HG02763 (cell line): ENCODE measurements at regions not wholly inside any gene's neighbourhood (a gene's known extent, or its start where the extent isn't known, plus 50 kb on each side); places are given as distances from the start of the nearest gene placed in this dataset.

Experiments
- ATAC-seq: cut with Tn5 transposase; IDR thresholded peaks from one replicate; pipeline ENCODE4 v1.9.1; 2021; ENCODE audit warnings: mild to moderate bottlenecking, moderate library complexity; ENCODE audit not compliant: unreplicated experiment

GRCh38 chr1:55279627-55280026 lies 64.5 kb upstream of the USP24 start:
- no peak for ATAC-seq

- no peak for ATAC-seq
These were observed 63.2 kb upstream of the USP24 start for GRCh38 chr1:55278378-55278777.

GRCh38 chr1:55277377-55278130 lies 62.4 kb upstream of the USP24 start:
- ATAC-seq: peak; percentile 89

- ATAC-seq: no peak
These were observed 61.7 kb upstream of the USP24 start for GRCh38 chr1:55276671-55277376.

- no peak for ATAC-seq
These were observed 60.8 kb upstream of the USP24 start for GRCh38 chr1:55275941-55276341.

GRCh38 chr1:55275151-55275748 lies 60.1 kb upstream of the USP24 start:
- no peak for ATAC-seq

GRCh38 chr1:55272994-55273393 lies 57.8 kb upstream of the USP24 start:
- ATAC-seq: no peak
